NOMO-1 (cell line): ENCODE measurements at regions not wholly inside any gene's neighbourhood (a gene's known extent, or its start where the extent isn't known, plus 50 kb on each side); places are given as distances from the start of the nearest gene placed in this dataset.

Experiments used
- DNase-seq, 2 experiments: peaks; one replicate each; lab custom pipeline; 2025; ENCODE audit not compliant: unreplicated experiment in 2 of 2; lab: John Stamatoyannopoulos, UW

DNA sequence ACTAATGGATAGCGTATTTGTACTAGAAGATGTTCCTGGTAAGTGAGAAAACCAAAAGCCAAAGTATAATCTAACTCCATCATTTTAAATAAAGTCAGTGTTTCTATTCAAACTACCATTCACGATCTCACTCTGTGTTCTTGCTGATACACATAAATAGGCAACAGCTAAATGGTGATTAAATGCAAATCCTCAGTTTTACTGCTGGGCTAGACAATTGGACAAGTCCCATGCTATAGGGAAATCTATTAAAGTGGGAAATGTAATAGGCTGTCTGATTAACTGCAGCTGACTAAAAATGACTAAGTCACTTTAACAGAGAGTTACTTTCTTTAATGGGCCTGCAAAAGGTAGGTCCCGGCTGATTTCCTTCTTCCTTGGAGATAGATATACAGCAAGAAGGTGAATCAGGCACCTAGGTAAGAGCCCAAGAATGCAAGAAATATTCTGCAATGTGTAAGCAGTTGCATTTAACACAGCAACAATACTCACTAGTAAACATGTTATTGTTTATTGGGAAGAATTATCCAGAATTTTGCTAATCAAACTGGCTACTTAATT lies 298.4 kb downstream of the SLITRK6 start:
- no peak for DNase-seq

DNA sequence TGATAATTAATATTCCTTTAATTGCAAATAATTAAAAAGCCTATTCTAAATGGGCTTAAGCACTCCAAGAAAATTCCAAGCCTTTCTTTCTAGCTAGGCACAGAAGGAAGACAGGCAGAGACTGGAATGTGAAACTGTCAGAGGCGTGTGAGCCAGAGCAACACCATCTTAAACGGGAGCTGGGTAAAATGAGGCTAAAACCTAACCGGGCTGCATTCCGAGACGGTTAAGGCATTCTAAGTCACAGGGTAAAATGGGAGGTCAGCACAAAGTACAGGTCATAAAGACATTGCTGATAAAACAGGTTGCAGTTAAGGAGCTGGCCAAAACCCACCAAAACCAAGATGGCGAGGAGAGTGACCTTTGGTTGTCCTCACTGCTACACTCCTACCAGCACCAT lies 300.4 kb downstream of the SLITRK6 start:
- no peak for DNase-seq

DNA sequence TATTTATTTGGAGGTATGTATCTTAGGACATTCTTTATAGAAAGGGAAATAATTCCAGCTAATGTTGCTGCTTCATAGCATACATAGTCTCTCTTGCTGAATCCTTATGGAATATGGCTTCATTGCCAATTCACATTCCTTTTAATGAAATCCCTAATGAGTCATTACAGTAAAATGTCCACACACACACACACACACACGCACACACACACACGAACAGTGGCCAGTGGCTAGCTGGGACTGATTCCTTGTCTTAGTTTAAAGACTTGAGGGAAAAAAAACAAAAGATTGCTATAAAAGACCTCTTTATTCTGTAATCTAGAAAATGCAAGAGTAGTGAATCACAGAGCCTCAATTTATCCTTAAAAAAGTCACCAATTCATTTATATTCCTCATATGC lies 301.6 kb downstream of the SLITRK6 start:
- DNase-seq = no peak

DNA sequence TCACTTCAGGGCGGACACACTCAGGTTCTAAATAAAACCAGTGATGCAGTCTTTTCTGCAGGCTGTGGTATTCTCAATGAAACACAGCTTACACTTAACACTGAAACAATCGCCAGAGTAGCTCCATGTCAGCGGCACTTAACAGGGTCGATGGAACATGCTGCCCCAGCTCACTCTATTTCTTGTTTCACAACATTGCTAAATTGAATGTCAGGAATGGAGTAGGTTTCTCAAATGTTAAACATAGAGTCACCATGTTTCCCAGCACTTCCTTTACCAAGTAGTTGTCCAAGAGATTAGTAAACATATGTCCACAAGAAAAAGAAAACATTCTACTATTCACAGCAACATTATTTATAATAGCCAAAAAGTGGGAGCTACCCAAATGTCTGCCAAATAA lies 306.9 kb downstream of the SLITRK6 start:
- no peak for DNase-seq

DNA sequence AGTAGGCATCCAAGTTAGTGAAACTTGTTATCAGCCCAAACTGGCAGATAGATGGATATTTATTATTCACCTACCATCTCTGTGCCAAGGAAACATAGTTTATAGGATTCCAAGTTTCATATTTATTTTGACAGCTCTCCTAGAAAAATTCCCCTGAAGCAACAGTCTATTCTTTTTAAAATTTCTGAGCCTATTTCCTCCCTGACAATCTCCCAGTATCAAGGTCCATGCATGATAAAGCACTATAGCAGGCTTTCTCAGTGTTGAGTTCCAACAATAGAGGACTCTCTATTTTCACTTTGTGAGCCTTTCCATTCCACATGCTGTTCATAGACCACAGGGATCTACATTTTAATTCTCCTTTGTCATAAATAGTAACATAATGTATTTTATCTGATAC lies 312.6 kb downstream of the SLITRK6 start:
- DNase-seq = no peak

DNA sequence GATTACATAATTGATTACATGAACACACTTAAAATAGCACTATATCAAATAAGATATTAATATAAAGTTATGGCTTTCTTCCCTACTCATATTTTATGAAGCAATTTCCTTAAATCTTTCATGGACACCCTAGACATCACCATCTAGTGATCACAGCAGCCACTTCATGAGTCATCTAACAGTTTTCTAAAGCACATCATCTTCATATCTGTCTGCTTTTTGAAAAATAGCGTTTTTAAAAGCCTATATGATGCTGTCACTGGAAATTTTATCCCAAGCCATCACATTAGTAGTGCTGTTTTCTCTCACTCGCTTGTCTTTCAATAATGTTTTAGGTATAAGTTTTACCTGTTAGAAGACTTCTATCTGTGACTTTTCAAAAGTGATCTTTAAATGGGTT lies 326.1 kb downstream of the SLITRK6 start:
- no peak for DNase-seq

DNA sequence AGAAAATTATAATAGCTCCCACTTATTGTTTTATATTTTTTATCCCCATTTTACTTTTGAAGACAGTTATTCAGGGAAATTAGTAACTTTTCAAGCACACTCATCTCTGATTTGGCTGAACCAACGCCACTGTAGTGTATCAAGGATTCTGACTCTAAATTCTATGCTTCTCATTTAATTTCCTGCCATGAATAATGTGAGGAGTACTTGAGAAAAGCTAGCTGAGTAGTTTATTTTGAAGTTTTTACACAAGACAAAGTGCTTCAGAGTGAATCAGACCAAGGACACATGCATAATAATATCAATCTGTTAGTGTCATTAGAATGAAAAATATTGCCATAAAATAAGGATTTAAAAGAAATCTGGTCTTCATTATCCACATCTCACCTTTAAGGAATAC lies 329.9 kb downstream of the SLITRK6 start:
- no peak for DNase-seq

DNA sequence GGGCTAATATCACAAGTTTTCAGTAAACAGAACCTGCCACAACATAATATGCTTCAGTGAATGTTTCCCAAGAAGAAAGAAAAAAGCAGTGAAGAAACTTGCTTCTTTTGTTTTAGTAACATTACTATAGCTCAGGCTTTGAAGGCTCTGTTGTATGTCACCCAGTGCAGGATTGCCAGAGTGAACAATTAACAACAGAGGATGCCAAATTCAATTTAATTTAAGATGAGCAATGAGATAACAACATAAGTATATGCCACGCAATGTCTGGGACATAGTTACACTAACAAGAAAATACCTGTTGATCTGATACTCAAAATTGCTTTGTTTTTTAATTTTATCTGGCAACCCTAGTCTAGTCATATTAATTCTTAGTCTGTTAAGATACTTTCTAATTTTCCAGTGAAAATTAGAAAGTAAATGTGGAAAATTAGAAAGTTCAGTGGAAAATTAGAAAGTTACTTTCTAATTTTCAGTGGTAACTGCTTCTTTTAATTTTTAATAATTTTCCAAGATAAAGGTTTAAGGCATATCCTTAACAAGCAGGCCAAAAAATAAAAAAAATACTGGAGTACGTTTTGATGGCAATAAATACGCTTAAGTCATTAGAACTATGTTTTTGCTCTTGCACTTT lies 336.3 kb downstream of the SLITRK6 start:
- no peak for DNase-seq

DNA sequence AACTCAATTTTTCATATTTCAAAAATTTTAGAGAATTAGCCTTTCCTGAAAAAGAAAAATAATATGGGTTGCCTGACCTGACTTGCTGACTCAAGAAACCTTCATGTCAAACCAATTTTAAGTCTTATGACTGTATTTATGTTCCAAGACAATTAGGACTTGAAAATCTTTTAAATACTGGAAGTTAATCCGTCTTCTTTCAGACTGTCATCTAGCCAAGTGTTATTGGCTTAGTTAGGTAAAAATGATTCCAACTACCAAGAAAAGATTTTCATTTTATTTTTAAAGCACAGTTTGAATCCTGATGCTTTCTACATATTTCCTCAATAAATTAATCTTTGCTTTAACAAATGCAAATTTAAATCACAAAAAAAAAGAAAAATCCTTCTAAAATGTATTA lies 337.6 kb downstream of the SLITRK6 start:
- no peak for DNase-seq

DNA sequence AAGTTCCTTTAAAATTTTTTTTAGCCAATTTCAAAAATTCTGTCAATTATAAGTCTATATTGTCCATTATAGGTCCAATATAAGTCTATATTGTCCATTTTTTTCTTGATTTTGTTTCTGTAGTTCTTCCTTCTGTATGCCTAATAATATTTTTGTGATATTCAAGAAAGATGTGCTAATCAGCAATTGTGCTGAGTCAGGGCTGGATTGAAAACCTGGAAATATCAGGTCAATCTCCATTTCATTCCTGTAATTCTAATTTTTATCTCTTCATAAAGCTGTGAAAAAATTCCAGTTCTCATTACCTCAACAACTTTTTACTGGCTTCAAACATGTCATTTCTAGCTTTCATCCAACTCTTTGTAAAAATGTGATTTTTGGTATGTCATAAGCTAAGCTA lies 353.7 kb downstream of the SLITRK6 start:
- DNase-seq = no peak

DNA sequence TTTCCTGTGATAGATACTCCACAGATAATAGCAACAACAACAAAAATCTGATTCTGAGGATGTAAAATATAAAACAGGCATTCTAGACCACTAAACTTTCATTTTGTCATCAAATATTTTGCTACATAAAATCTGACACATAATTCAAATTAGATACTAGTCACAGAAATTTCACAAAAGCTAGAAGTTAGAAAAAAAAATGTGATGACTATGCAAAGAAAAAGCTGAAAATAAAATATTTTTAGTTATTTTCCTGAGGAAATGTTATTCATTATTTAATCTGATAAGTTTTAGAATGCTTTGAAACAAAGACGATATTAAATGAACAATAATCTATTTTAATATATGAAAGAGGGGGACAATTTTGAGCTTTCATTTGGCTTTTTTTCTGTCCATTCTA lies 357.2 kb downstream of the SLITRK6 start:
- no peak for DNase-seq

DNA sequence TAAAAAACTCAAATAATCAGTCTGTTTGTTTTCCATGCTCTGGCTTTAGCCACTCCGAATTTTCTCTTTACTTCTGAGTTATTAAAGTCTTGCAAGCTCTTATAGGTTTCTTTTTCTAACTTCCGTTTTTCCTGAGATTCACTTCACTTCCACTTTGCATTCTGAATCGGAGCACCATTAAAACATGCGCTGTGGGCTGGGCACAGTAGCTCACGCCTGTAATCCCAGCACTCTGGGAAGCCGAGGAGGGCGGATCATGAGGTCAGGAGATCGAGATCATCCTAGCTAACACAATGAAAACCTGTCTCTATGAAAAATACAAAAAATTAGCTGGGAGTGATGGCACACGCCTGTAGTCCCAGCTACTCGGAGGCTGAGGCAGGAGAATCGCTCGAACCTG lies 357.9 kb downstream of the SLITRK6 start:
- peak; percentile 5 to 49 for DNase-seq

DNA sequence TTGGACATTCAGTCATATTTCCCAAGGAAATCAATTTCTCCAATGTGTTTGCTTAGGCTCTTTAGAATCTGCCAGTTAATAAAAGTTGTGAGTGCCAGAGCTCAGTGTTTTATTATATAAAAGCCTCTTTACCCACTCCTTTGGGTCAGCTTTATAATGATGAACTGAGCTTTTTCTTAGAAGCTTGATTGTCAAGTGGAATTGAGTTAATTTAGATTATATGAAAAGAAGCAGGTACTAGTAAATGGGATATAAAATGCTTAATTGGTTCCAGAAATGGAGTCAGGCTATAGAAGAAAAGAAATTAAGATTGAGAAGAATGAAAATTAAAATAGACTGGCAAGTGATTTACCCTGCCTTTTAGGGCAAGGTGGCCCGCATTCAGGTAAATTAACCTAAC lies 363.2 kb downstream of the SLITRK6 start:
- no peak for DNase-seq

DNA sequence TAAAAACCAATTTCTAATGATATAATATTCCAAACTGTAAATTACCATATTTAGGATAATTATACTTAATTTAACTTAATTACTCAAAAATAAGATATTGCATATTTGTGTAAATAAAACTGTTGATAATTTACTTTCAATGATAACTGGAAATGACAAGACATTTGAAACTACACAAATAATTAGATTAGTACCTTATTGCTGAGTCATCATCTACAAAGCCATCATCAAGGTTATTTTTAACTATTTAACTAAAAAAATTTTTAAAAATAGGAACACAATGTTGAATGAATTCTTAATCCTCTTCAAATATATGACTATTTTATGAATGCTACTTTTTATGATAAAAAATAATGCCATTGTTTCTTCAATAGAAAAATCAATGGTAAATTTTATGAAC lies 364.3 kb downstream of the SLITRK6 start:
- no peak for DNase-seq

DNA sequence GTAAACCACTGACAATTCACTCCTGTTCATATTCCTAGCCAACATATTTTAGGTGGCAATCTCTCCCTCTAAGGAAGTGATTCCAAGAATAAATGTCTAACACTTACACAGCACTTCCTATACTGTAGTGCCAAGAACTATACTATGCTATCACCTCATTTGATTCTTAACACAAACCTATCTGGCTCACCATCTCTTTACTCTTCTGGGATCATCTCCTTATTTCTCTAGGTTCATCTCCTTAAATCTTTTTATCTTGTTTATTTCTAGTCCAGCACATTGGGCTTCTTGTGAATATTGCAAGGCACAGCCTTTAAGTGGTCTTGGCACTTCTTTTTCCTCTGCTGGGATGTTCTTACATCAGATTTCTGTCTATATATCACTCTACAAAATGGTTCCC lies 366.3 kb downstream of the SLITRK6 start:
- DNase-seq = no peak

DNA sequence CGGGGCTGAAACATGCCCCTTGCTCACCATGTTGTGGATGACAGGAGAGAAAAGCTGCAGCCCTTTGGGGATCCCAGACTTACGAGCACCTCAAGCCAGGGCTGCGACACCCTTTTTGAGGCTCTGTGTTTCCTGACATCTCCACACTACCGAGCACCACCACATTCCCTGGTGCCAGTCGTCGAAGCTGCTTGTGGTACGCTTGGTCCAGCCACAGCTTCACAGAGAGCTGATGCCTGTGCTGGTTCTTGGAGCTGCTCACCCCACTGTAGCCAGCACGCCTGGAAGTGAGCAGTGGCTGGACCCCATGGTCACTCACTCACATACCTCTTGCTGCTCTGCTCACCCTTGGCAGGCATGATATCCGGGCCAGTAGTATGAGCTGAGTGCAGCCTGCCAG lies 367.5 kb downstream of the SLITRK6 start:
- no peak for DNase-seq

DNA sequence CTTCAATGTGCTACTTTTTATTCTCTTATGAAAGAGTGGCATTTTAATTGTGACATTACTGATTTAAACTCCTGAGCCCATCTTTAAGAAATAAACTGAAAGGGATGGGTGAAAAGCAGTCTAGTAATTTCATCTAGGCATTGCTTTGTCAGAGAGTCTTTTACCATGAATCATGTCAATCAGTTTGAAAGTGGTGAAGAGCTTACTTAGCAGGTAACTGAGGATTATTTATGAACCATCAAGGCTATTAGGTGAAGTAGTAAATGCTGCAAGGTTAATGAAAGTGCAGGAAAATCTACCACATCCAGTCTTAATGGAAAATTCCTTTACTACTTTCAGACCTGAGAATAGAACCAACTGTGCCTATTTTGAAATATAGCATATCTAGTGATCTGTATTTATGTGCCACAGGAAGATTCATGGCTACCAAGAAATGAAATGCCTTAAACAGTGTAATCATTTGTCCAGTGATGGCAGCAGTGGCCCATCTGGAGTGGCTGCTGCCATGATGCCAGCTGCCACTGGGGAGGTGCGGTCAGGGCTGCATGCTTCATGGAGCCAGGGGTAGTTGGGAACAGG lies 368.9 kb downstream of the SLITRK6 start:
- DNase-seq = no peak

DNA sequence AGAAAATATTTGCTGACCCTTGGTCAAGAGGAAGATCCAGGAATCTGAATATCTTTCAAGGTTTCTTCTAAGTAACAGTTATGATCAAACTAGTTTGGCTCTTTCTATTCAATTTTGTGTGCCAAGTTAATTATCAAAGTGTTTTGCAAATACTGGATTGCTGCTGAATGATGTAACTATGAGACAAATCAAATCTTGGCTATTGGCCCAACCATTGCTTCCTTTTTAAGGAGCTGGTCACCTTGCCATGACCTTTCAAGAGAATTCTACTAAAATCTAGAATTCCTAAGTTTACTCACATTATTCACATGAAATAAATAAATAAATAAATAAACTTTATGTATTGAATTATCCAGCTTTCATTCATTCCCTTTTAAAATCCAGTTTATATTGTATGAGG lies 371.8 kb downstream of the SLITRK6 start:
- DNase-seq = no peak

DNA sequence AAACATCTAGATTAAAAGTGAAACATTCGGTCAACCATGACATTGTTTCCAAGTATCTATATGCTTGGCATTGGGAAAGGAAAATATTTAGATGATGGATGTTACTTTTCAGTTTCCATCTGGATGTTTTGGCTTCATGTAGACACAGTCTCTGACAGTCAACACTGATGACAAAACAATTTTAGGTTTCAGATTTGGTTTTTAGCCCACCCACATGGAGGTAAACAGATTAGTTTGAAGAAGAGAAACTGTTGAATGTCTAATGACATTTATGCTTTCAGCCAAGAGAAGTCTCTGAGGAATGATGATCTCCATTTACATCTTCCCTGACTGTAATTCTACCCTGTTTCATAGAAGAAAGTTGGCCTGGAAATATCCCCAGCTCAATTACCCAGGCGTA lies 379.1 kb downstream of the SLITRK6 start:
- DNase-seq = no peak

DNA sequence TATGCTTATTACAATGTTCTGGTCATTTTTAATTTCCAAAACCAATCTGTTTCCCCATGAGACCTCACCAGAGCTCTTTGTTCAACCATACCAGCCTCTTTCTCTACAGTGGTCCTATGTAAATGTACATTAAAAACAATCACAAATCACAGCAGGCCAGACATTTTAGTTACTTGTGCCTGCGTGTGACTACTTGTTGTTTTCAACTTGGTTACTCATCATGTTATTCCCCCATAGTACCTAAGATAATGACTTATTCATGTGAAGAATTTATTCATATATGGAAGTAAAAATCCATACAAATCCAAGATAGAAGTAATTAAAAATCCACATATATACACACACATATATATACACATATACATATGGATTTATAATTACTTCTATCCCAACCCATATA lies 379.6 kb downstream of the SLITRK6 start:
- no peak for DNase-seq

DNA sequence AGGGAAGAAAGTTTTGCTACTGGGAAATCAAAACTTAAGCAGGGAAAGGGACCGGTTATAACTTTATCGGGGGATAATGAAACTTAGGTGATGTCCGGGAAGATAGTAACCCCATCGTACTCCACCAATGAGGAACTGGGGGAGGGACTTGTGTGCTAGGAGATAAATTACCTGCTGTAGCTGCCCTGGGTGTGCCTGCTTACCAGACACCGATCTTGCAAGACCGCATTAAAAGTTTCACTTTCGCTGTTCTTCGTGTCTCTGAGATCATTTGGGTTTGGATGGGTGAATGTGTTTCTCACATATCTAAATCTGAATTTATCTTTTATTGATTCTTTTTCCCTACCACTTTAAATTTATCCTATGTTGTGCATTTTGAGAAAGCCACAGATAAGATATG lies 381.4 kb downstream of the SLITRK6 start:
- DNase-seq = no peak

DNA sequence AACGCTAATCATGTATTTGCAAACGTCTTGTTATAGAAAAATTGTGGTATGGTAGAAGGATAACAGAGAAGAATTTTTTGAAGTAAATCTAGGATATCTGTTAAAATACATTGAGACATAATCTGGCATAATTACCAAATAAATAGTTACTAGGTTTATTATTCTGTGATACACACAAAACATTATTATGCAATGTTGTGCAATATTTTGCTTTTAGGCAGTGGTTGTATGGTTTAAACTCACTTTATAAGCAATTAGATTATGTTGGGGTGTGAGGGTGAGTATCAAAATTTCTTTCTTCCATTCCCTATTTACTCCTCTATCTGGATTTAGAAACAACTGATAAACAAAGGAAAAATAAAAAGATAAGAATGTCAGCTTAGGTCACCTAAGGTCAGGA lies 385.6 kb downstream of the SLITRK6 start:
- DNase-seq = no peak

DNA sequence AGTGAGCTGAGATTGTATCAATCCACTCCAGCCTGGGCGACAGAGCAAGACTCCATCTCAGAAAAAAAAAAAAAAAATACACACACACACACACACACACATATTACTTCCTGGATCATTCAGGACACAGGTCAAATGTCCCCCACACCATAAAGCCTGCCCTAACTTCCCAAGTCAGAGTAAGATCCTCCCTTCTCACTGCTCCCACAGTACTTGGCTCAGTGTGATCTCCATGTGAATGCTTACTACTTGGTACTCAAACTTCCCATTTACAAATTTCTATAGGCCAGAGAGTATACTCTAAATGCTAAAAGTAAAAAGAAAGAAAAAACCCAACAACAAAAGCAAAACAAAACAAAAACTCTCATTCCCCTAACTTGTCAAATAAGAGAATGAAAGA lies 386.8 kb downstream of the SLITRK6 start:
- DNase-seq = no peak
